ENCODE measurements at regions not wholly inside any gene's neighbourhood (a gene's known extent, or its start where the extent isn't known, plus 50 kb on each side); places are given as distances from the start of the nearest gene placed in this dataset.
A peak's percentile ranks its signal among the peaks of the same experiment; 100 is the strongest.

DNA sequence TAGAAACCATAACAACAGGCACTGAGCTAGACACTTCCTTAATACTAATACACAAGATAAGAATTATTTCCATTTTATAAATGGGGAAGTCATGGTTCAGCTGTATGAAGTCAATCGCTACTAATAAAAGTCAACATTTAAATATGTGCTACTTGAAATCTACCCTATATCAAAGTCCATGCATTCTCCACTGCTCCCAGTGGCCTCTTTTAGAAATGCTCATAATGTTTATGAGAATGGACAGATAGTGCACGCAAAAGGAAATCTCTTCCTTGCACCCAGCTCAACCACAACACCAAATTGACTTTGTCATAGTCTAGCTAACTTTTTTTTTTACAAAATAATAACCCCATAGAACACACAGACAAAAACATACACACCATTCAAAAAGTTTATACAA is 281.7 kb upstream of the CXADR start:
- H3K9me3 ChIP-seq (ENCODE audit: low read depth), result no peaks in the 10 kb centered on the region
- no peaks in the 10 kb centered on the region for H3K9me2 ChIP-seq (ENCODE audit: insufficient read depth)
- no peak overlapping the region for H3K9ac ChIP-seq
- no peak for DNase-seq
- WGBS, 2 experiments (ENCODE audit: low coverage in 1 of 2, low lambda C conversion rate in 2 of 2, missing lambda C conversion rate in 2 of 2), result 72 to 83% methylated on average over 2 of the region's 2 CpGs
- no peak overlapping the region for H2AFZ ChIP-seq
- no peak overlapping the region for H3K4me2 ChIP-seq (ENCODE audit: unreplicated experiment)
- in situ Hi-C loops (cut with MboI), result no loop called here
- no peaks in the 10 kb centered on the region for H3K4me1 ChIP-seq (ENCODE audit: insufficient read depth)
- no peaks in the 10 kb centered on the region for H3K79me2 ChIP-seq (ENCODE audit: insufficient read depth)
- TF ChIP-seq EZH2phosphoT487 (IDR thresholded peaks at IDR 0.05; ENCODE audit: insufficient read depth, low read depth) (no peak), EZH2 (IDR thresholded peaks at IDR 0.05; ENCODE audit: insufficient read depth, poor library complexity, severe bottlenecking) (no peak)
- no peaks in the 10 kb centered on the region for H4K20me1 ChIP-seq (ENCODE audit: insufficient read depth)
- H3K27ac ChIP-seq, result no peak overlapping the region
- H3K27me3 ChIP-seq (replicated peaks; ENCODE audit: insufficient read depth), result no peaks in the 10 kb centered on the region
- H3K4me3 ChIP-seq, result no peak overlapping the region
- no peaks in the 10 kb centered on the region for H3F3A ChIP-seq (ENCODE audit: insufficient read depth)
- no peaks in the 10 kb centered on the region for H3K36me3 ChIP-seq (ENCODE audit: low read depth)

DNA sequence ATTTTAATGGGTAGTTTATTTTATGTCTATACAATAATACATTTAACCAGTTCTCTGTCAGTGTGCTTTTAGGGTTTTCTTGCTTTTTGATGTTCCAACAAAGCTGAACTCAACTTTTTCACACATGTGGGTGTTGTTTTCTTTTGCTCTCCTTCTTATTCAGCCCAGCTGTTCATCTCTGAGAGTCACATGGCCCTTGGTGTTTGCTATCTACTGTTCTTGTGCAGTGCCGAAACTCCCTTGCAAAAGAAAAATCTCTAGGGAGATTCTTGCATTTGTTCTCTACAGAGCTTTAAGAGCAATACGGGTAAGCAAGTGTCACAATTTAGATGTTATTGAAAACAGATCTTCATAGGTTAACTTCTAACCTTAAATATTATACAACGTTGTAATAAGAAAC is 281.1 kb upstream of the CXADR start:
- no peaks in the 10 kb centered on the region for H3K36me3 ChIP-seq (ENCODE audit: low read depth)
- H3K4me3 ChIP-seq, result no peak overlapping the region
- WGBS, 2 experiments (ENCODE audit: low coverage in 1 of 2, low lambda C conversion rate in 2 of 2, missing lambda C conversion rate in 2 of 2), result 1 to 3% methylated on average over 3 of the region's 3 CpGs
- no peak overlapping the region for H3K9ac ChIP-seq
- TF ChIP-seq EZH2 (IDR thresholded peaks at IDR 0.05; ENCODE audit: insufficient read depth, poor library complexity, severe bottlenecking) (no peak), EZH2phosphoT487 (IDR thresholded peaks at IDR 0.05; ENCODE audit: insufficient read depth, low read depth) (no peak)
- no peak for DNase-seq
- in situ Hi-C loops (cut with MboI), result no loop called here
- no peaks in the 10 kb centered on the region for H3F3A ChIP-seq (ENCODE audit: insufficient read depth)
- no peaks in the 10 kb centered on the region for H3K79me2 ChIP-seq (ENCODE audit: insufficient read depth)
- no peaks in the 10 kb centered on the region for H3K27me3 ChIP-seq (replicated peaks; ENCODE audit: insufficient read depth)
- no peaks in the 10 kb centered on the region for H4K20me1 ChIP-seq (ENCODE audit: insufficient read depth)
- H3K4me2 ChIP-seq (ENCODE audit: unreplicated experiment), result no peak overlapping the region
- H3K27ac ChIP-seq, result no peak overlapping the region
- no peaks in the 10 kb centered on the region for H3K9me2 ChIP-seq (ENCODE audit: insufficient read depth)
- H2AFZ ChIP-seq, result no peak overlapping the region
- H3K9me3 ChIP-seq (ENCODE audit: low read depth), result no peaks in the 10 kb centered on the region
- no peaks in the 10 kb centered on the region for H3K4me1 ChIP-seq (ENCODE audit: insufficient read depth)

DNA sequence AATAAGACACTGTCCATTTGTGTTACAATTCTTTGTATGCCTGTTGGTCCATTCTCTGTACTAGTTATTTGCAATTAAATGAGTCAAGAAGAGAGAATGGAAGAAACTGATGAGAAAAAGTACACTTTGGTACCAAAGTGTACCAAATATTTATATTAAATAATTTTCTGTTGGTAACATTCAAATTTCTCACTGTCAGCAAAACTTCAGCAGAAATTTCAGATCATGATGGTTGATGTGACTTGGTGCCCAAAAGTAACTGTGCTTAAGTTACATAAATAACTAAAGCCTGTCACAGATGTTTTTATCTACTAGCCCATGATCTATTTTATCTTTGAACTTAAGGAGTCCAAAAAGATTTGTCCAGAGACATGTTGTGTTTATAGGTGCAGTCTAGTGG is 274.4 kb upstream of the CXADR start:
- in situ Hi-C loops (cut with MboI), result no loop called here
- Histone ChIP-seq H3K9me2 (ENCODE audit: insufficient read depth) (no peaks in the 10 kb centered on the region), H3F3A (ENCODE audit: insufficient read depth) (no peaks in the 10 kb centered on the region), H3K36me3 (ENCODE audit: low read depth) (no peaks in the 10 kb centered on the region), H3K4me1 (ENCODE audit: insufficient read depth) (no peaks in the 10 kb centered on the region), H3K27me3 (replicated peaks; ENCODE audit: insufficient read depth) (no peaks in the 10 kb centered on the region), H3K27ac (no peak overlapping the region), H4K20me1 (ENCODE audit: insufficient read depth) (no peaks in the 10 kb centered on the region), H3K9me3 (ENCODE audit: low read depth) (no peaks in the 10 kb centered on the region), H3K4me2 (ENCODE audit: unreplicated experiment) (no peak overlapping the region), H3K79me2 (ENCODE audit: insufficient read depth) (no peaks in the 10 kb centered on the region), H3K9ac (no peak overlapping the region), H2AFZ (no peak overlapping the region), H3K4me3 (no peak overlapping the region)
- TF ChIP-seq EZH2phosphoT487 (IDR thresholded peaks at IDR 0.05; ENCODE audit: insufficient read depth, low read depth) (no peak), EZH2 (IDR thresholded peaks at IDR 0.05; ENCODE audit: insufficient read depth, poor library complexity, severe bottlenecking) (no peak)
- DNase-seq, result no peak

DNA sequence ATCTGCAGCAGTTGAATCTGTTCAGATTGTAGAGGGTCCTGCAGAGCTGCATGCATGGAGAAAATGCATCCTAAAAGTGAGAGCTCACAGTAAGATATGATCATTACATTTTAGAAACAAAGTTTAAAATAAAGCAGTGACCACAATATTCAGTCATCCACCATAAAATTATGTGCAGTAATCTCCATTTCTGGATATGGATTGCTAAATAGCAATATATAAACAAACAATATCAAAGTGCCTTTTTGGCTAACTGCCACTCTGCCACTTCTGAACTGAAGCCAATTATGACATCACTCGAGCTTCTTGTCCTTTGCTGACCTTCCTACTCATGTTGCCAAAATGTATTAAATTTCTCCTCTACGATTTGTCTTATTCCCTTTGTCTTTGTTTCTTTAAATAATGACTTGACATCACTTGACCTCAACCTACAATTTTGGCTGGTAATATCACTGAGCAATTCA is 262.0 kb upstream of the CXADR start:
- H3K36me3 ChIP-seq (ENCODE audit: low read depth), result no peaks in the 10 kb centered on the region
- no peaks in the 10 kb centered on the region for H3F3A ChIP-seq (ENCODE audit: insufficient read depth)
- WGBS, 2 experiments (ENCODE audit: low coverage in 1 of 2, low lambda C conversion rate in 2 of 2, missing lambda C conversion rate in 2 of 2), result 17 to 27% methylated on average over 2 of the region's 2 CpGs
- no peaks in the 10 kb centered on the region for H3K9me3 ChIP-seq (ENCODE audit: low read depth)
- no peak overlapping the region for H3K4me2 ChIP-seq (ENCODE audit: unreplicated experiment)
- no peak overlapping the region for H3K9ac ChIP-seq
- H3K4me3 ChIP-seq, result no peak overlapping the region
- no peaks in the 10 kb centered on the region for H3K79me2 ChIP-seq (ENCODE audit: insufficient read depth)
- TF ChIP-seq EZH2phosphoT487 (IDR thresholded peaks at IDR 0.05; ENCODE audit: insufficient read depth, low read depth) (no peak), EZH2 (IDR thresholded peaks at IDR 0.05; ENCODE audit: insufficient read depth, poor library complexity, severe bottlenecking) (no peak)
- no peaks in the 10 kb centered on the region for H3K9me2 ChIP-seq (ENCODE audit: insufficient read depth)
- H3K27ac ChIP-seq, result no peak overlapping the region
- in situ Hi-C loops (cut with MboI), result no loop called here
- no peaks in the 10 kb centered on the region for H3K27me3 ChIP-seq (replicated peaks; ENCODE audit: insufficient read depth)
- no peak for DNase-seq
- H4K20me1 ChIP-seq (ENCODE audit: insufficient read depth), result no peaks in the 10 kb centered on the region
- no peaks in the 10 kb centered on the region for H3K4me1 ChIP-seq (ENCODE audit: insufficient read depth)
- no peak overlapping the region for H2AFZ ChIP-seq

DNA sequence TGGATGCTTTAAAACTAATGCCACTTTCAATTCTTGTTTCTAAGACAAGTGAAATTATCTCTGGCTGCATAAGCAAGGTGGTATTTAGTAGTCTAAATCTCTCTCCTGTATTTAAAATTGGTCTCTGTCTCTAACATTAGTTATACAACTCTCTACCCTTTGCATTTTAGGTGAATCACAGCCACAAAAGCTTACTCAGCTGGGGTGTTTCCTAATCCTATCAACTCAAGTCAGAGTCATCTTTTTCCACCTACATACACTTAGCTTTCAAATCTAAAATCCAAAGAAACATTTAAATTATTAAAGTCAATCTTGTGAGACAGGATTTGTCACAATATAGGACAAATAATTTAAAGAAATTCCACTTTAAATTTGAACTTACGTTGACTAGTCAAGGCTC is 255.1 kb upstream of the CXADR start:
- Histone ChIP-seq H3K9me3 (ENCODE audit: low read depth) (no peaks in the 10 kb centered on the region), H3K36me3 (ENCODE audit: low read depth) (no peaks in the 10 kb centered on the region), H3K27me3 (replicated peaks; ENCODE audit: insufficient read depth) (no peaks in the 10 kb centered on the region), H3F3A (ENCODE audit: insufficient read depth) (peaks cover 10% of the 10 kb centered on the region; the same call in 1 of the 2 replicates), H3K4me2 (ENCODE audit: unreplicated experiment) (no peak overlapping the region), H3K9ac (no peak overlapping the region), H3K79me2 (ENCODE audit: insufficient read depth) (no peaks in the 10 kb centered on the region), H3K4me1 (ENCODE audit: insufficient read depth) (peaks cover 9% of the 10 kb centered on the region; the same call in 1 of the 2 replicates), H3K9me2 (ENCODE audit: insufficient read depth) (no peaks in the 10 kb centered on the region), H3K27ac (no peak overlapping the region), H2AFZ (no peak overlapping the region), H4K20me1 (ENCODE audit: insufficient read depth) (no peaks in the 10 kb centered on the region), H3K4me3 (no peak overlapping the region)
- WGBS, 2 experiments (ENCODE audit: low coverage in 1 of 2, low lambda C conversion rate in 2 of 2, missing lambda C conversion rate in 2 of 2), result 28 to 37% methylated on average over 1 of the region's 1 CpG
- TF ChIP-seq EZH2phosphoT487 (IDR thresholded peaks at IDR 0.05; ENCODE audit: insufficient read depth, low read depth), result no peak
- no peak for TF ChIP-seq EZH2 (IDR thresholded peaks at IDR 0.05; ENCODE audit: insufficient read depth, poor library complexity, severe bottlenecking)
- peak; percentile 80 for DNase-seq
- in situ Hi-C loops (cut with MboI), result no loop called here

Measured in GM23248 (cell line).